Endodermal cell (in vitro differentiated cells): ENCODE measurements at regions not wholly inside any gene's neighbourhood (a gene's known extent, or its start where the extent isn't known, plus 50 kb on each side); places are given as distances from the start of the nearest gene placed in this dataset.

Experiments used
- DNase-seq: peaks from one replicate; pipeline ENCODE4 v3.0.0-alpha.2; 2017
- H3K27ac ChIP-seq: 2 replicates; pipeline ENCODE4 v1.5.1; 2013; ENCODE audit warnings: mild to moderate bottlenecking, low read depth, low read length, moderate library complexity
- H3K27me3 ChIP-seq: 2 replicates; pipeline ENCODE4 v1.6.1; 2013; ENCODE audit warnings: mild to moderate bottlenecking, low read length, moderate library complexity; ENCODE audit not compliant: insufficient read depth, control insufficient read depth, poor library complexity, severe bottlenecking
- H3K36me3 ChIP-seq: 2 replicates; pipeline ENCODE4 v1.7.0; 2013; ENCODE audit warnings: mild to moderate bottlenecking, low read length, moderate library complexity; ENCODE audit not compliant: control insufficient read depth, insufficient read depth
- H3K4me1 ChIP-seq: one replicate; pipeline ENCODE4 v1.7.0; 2013; ENCODE audit warnings: low read length; ENCODE audit not compliant: control insufficient read depth, insufficient read depth
- H3K4me3 ChIP-seq: 2 replicates; pipeline ENCODE4 v1.5.1; 2013; ENCODE audit warnings: mild to moderate bottlenecking, low read length, moderate library complexity
- H3K9ac ChIP-seq: 2 replicates; pipeline ENCODE4 v1.6.1; 2013; ENCODE audit warnings: mild to moderate bottlenecking, low read length, moderate library complexity; ENCODE audit not compliant: poor library complexity, severe bottlenecking; ENCODE audit errors: extremely low read depth
- H3K9me3 ChIP-seq: 2 replicates; pipeline ENCODE4 v1.6.1; 2013; ENCODE audit warnings: mild to moderate bottlenecking, low read length, moderate library complexity; ENCODE audit not compliant: control insufficient read depth
- H3K27ac Mint-ChIP-seq: 2 replicates; pipeline ENCODE4 v1.8.0; 2020; ENCODE audit warnings: mixed read lengths
- H3K27me3 Mint-ChIP-seq: 2 replicates; pipeline ENCODE4 v1.8.0; 2021; ENCODE audit warnings: mild to moderate bottlenecking, mixed read lengths; ENCODE audit not compliant: insufficient read depth
- H3K36me3 Mint-ChIP-seq: 2 replicates; pipeline ENCODE4 v1.8.0; 2020; ENCODE audit warnings: low read depth, mixed read lengths
- H3K4me1 Mint-ChIP-seq: 2 replicates; pipeline ENCODE4 v1.8.0; 2020; ENCODE audit warnings: mixed read lengths
- H3K4me3 Mint-ChIP-seq: 2 replicates; pipeline ENCODE4 v1.8.0; 2020; ENCODE audit warnings: mild to moderate bottlenecking, moderate library complexity, mixed read lengths
- H3K9me3 Mint-ChIP-seq: 2 replicates; pipeline ENCODE4 v1.8.0; 2020; ENCODE audit warnings: mild to moderate bottlenecking, mixed read lengths
- CTCF ChIP-seq: fragments of 200-600 bp; sonication (generic); conservative IDR thresholded peaks from 2 replicates; pipeline ENCODE4 v1.5.0; 2021; ENCODE audit warnings: antibody characterized with exemption, mild to moderate bottlenecking
- WGBS, 2 experiments: methylation state at CpG; one replicate each; pipeline versions ENCODE4 v1.1.5 to v1.1.7; 2013; ENCODE audit warnings: missing lambda C conversion rate in 2 of 2, mixed read lengths in 1 of 2; ENCODE audit not compliant: insufficient coverage in 1 of 2, insufficient read length in 1 of 2; 5-methylcytosine and 5-hydroxymethylcytosine counted together

GRCh38 chr12:126538888-126539287, 1473.7 kb downstream of the AACS start:
- no peaks in the 10 kb centered on the region for H3K4me1 Mint-ChIP-seq
- no peaks in the 10 kb centered on the region for H3K9me3 Mint-ChIP-seq
- H3K4me1 ChIP-seq = no peaks in the 10 kb centered on the region
- no peaks in the 10 kb centered on the region for H3K36me3 ChIP-seq
- H3K9me3 ChIP-seq = no peaks in the 10 kb centered on the region
- no peaks in the 10 kb centered on the region for H3K36me3 Mint-ChIP-seq
- DNase-seq = no peak
- TF ChIP-seq CTCF = no peak
- no peak overlapping the region for H3K4me3 Mint-ChIP-seq
- no peak overlapping the region for H3K4me3 ChIP-seq
- no peaks in the 10 kb centered on the region for H3K27me3 ChIP-seq
- WGBS, 2 experiments = 86% methylated on average over 2 of the region's 2 CpGs; no CpG with 5 or more reads in 1 of the 2 experiments
- H3K27me3 Mint-ChIP-seq = no peaks in the 10 kb centered on the region
- H3K27ac Mint-ChIP-seq = no peak overlapping the region
- no peak overlapping the region for H3K9ac ChIP-seq
- no peak overlapping the region for H3K27ac ChIP-seq

- no peak overlapping the region for H3K27ac Mint-ChIP-seq
- Histone ChIP-seq H3K4me1 (peaks cover 5% of the 10 kb centered on the region), H3K27ac (no peak overlapping the region), H3K4me3 (no peak overlapping the region), H3K27me3 (no peaks in the 10 kb centered on the region), H3K36me3 (no peaks in the 10 kb centered on the region), H3K9me3 (no peaks in the 10 kb centered on the region), H3K9ac (no peak overlapping the region)
- TF ChIP-seq CTCF = no peak
- no peak overlapping the region for H3K4me3 Mint-ChIP-seq
- peaks cover 11% of the 10 kb centered on the region for H3K4me1 Mint-ChIP-seq
- H3K36me3 Mint-ChIP-seq = no peaks in the 10 kb centered on the region
- no peaks in the 10 kb centered on the region for H3K9me3 Mint-ChIP-seq
- no peaks in the 10 kb centered on the region for H3K27me3 Mint-ChIP-seq
- 50% methylated on average over 2 of the region's 4 CpGs; no CpG with 5 or more reads in 1 of the 2 experiments for WGBS, 2 experiments
- no peak for DNase-seq
Measured at GRCh38 chr12:126545411-126545810, 1480.2 kb downstream of the AACS start.

- no peaks in the 10 kb centered on the region for H3K27me3 Mint-ChIP-seq
- Histone ChIP-seq H3K4me1 (peaks cover 6% of the 10 kb centered on the region), H3K4me3 (no peak overlapping the region), H3K36me3 (no peaks in the 10 kb centered on the region), H3K27me3 (no peaks in the 10 kb centered on the region), H3K9ac (no peak overlapping the region), H3K27ac (no peak overlapping the region), H3K9me3 (no peaks in the 10 kb centered on the region)
- TF ChIP-seq CTCF = no peak
- no peak overlapping the region for H3K4me3 Mint-ChIP-seq
- no peak for DNase-seq
- no peaks in the 10 kb centered on the region for H3K36me3 Mint-ChIP-seq
- H3K27ac Mint-ChIP-seq = no peak overlapping the region
- H3K9me3 Mint-ChIP-seq = no peaks in the 10 kb centered on the region
- H3K4me1 Mint-ChIP-seq = peaks cover 12% of the 10 kb centered on the region
- 81 to 90% methylated on average over 7 to 10 of the region's 10 CpGs for WGBS, 2 experiments
Measured at GRCh38 chr12:126547905-126548304, 1482.7 kb downstream of the AACS start.
